ENCODE measurements at regions not wholly inside any gene's neighbourhood (a gene's known extent, or its start where the extent isn't known, plus 50 kb on each side); places are given as distances from the start of the nearest gene placed in this dataset.

DNA sequence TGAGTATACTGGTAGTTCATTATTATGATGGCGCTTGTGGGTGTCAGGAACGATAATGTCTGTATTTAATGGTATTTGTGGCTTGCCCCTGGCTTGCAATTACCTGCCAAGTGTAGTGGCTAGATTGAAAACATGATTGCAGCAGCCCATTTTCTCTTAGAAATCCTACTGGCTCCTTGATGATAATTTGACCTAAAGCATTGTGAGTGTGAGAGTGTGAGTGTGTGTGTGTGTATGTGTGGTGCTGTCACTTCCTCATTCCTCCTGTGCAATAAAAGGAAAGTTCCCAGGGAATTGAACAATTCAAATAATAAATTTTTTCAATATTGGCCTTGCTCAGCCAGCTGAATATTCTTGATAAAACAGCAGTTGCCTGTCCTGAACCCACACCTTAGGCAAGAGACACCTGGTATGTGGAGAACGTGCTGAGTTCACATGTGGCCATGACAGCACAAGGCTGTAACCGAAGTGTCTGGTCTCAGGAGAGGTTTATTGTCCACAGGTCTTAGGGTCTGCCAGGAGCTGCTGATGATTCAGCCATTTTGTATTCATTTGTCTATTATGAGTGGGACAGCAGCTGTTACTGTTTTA lies 193.3 kb downstream of the CD47 start:
- no peak for DNase-seq (ENCODE audit: low read depth)

DNA sequence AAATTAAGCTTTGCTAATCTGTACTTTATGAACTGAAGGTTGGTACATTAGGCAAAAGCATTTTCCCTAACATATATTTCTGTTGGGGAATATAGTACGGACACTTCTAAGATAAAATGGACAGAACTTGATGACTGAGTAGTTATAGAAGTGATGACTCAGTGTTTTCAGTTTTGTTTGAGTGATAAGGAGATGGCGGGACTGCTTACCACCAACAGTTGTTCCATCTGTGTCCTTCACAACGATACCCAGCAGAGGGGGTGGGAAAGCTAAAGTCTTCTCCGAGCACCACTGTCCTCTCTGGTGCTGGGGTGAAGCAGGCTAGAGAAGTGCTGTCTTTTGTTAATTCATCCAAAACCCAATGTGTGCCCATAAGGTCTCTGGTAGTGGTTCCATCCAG lies 195.8 kb downstream of the CD47 start:
- DNase-seq (ENCODE audit: low read depth): no peak

DNA sequence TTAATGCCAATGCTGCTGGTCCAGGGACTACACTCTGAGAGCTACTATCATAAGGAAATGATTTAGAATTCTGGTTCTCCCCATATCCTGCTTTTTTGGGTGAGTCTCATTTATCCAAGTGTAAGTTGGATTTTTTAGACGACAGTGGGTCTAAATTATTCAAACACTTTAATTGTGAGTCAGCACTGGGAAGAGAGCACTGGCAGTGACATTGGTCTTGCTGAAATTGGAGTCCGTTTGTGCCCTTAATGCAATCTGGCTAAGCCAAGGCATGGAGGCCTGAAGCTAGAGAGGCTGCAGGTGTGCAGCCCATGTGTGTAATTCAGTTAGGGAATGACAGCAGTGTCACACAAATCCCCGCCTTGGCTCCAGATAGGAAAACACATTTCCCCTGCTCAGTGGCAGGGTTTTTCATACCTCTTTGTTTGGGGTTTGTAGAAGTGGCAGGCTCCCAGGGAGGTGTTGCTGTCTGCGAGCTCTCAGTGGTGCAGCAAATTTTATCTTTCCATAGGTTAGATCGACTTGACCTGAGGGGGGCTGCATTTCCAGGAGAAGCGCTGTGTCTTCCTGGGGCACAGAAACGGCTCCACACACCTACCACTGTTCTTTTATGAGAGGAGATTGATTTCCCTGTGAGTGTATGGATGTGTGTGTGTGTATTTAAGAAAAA lies 197.7 kb downstream of the CD47 start:
- no peak for DNase-seq (ENCODE audit: low read depth)

DNA sequence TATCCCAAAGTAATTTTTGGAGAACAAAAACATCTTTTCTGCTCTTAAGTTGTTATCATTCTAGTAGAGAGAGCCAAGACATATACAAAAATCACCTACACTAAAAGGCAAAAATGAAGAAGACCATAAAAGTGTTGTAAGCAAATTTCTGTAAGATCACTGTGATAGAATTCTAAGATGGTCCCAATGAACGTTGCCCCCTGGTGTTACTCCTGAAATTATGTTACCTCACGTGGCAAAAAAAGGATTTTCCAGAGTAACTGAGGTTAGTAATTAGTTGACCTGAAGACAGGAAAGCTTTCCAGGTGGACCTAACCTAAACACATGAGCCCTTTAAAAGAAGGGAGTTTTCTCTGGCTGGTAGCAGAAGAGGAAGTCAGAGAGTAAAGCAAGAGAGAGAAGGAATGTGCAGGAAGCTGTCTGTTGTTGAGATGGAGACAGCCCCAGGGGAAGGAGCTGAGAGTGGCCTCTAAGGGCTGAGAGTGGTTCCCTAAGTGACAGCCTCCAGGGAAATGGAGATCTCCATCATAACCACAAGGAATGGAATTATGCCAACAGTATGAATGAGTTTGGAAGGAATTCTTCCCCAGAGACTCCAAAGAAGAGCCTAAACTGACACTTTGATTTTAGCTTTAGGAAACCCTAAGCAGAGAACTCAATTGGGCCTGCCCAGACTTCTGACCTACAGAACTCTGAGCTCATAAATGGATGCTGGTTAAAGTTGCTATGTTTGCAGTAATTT lies 205.9 kb downstream of the CD47 start:
- no peak for DNase-seq (ENCODE audit: low read depth)

DNA sequence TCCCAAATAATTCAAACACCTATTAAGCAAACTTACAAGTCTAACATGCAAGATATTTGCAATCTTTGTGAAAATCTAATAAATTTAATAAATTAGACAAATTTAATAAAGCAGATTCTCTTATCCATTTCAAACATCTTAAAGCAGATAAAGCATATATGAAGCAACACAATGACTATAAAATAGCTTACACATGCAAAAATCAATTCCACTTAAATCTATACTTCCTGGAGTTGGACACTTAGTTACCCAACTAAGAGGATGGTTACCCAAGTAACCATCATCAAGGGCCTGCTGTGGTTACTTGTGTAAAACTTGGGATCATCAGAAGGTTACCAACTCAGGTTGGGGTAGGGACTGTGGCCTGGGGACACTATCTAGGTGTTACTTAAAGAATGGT lies 206.8 kb downstream of the CD47 start:
- no peak for DNase-seq (ENCODE audit: low read depth)

DNA sequence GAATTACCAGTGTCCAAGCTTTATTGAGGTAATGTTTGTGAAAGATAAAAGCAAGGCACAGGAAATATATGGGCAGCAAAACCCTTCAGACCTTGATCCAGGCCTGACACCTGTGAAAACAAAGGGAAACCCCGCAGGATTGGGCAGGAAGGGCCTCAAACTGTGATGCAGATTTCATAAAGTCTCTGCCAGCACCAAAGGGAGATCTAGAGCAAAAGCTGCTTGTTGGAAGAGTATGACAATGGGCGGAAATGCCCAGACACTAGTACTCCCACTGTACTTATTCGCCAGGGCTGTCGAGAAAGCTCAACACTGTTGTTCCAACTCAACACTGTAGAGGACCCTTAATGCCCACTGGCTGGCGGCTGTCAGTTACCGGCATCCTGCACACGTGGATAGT lies 207.9 kb downstream of the CD47 start:
- DNase-seq (ENCODE audit: low read depth): no peak

DNA sequence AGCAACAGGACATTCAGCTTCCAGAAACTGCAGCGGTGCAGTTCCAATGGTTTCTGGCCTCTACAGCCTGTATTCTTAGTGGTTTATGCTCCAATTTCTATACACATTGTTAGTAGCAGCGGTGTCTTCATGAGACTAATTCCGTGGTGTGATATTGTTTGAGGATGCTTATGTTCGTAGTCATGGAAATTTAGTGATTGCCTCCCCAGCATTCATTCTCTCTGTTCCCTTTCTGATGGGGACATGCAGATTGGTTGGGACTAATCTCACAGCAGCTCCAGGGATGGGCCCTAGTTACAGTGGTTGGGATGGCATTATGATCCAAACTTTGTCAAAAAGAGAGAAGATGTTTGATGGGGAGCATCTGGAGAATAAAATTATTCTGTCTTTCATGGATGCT lies 208.6 kb downstream of the CD47 start:
- DNase-seq (ENCODE audit: low read depth): no peak

DNA sequence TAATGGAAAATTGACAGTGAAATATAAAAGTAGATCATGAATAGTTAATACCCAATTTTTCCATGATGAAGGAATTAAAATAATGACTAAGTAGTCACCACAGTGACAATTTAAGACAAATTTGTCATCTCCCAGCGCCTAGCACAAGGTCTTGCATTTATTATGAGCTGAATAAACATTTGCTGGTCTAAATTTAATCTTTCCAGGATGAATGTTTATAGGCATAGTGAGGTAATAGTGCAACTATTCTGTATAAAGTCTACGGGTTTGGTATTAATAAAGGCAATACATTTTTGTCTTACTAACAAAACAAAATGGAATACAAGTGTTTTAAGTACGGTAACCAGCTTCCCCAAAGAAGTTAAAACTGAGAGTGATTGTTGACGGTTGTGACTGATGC lies 209.3 kb downstream of the CD47 start:
- DNase-seq (ENCODE audit: low read depth): no peak

DNA sequence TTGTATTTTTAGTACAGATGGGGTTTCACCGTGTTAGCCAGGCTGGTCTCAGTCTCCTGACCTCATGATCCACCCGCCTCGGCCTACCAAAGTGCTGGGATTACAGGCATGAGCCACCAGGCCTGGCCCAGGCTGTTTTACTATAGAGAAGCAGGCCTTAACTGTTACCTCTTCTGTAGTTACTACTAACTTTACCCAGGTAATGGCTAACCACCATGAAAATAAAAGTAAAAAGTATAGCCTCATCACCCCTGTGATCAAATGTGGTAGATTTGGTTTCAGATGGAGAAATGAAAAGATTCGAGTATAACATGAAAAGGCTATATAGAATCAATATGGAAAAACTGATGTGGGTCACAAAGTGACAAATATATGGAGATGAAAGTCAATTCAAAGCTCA lies 210.1 kb downstream of the CD47 start:
- DNase-seq (ENCODE audit: low read depth): no peak

DNA sequence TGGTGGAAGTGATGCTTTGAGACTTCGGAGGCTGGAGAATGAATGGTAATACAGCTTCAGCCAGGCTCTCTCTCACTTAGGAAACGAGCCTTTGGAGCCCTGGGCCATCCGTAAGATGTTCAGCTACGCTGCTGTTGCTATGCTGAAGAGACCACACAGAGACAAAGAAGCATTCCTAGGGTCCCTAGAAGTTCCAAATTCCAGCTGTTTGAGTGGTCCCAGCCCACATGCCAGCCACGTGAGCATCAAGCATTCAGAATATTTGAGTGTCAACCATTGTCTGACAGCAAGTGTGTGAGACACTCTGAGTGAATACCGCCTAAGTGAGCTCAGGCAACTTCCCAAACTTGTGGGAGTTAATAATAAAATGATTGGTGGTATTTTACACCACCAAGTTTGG lies 212.9 kb downstream of the CD47 start:
- DNase-seq (ENCODE audit: low read depth): no peak

DNA sequence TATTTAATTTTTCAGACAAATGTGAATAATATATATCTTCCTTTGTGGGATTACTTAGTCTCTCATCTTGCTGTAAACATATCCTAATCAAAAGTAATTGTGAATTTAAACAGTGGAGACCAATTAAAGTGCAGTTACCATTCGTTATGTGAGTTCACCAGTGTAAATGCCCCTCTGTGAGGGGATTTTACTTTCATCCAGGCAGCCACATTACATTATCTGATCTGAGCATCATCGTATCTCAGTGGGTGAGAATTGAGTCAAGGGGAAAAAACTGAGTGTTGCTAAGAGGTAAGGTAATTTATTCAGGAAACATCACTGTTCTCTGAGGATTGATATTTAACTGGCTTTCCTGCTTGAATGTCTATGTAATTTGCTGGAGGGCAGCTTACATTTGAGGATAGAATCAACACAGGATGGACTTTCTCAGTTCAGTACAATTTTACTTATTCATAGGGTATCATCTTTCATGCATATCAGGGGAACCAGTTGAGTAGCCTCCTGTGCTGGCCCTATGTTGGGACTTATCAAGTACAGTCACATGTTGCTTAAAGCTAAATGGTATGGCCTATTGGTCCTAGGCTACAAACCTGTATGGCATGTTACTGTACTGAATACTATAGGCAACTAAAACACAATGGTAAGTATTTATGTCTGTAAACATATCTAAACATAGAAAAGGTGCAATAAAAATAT lies 219.7 kb downstream of the CD47 start:
- DNase-seq (ENCODE audit: low read depth): no peak

DNA sequence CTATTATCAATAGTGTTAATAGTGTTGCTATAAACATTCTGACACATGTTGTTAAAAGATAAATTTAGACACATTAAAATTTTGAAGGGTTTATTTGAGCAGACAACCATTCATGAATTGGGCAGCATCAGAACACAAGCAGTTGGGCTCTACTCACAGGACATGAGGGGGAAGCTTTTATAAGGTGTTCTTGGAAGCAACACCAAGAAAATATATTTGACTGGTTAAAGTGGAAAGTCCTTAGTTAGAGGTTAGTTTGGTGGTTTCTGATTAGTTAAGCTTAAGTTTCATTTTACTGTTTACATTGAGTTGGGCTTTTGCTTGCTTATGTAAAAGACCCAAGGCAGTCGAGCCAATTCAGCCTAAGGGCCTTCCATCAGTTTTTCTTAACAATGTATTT lies 220.7 kb downstream of the CD47 start:
- no peak for DNase-seq (ENCODE audit: low read depth)

DNA sequence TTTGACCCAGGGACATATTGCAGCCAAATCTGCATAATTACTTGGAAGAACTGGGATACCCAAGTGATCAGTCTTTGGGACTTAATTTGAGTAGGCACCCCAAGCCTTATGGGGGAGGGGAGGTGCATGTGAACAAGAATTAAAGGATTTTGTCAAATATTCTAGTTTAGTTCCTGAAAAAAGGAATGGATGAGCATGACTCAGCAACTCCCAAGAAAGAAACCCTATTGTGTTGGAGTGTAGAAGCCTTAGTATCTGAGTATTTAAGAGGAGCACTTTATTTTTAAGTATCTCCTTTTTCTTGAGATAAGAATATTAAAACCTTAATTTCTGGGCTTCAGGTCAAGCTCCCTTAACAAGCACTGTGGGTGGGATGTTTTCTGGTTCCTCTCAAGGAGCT lies 222.4 kb downstream of the CD47 start:
- DNase-seq (ENCODE audit: low read depth): no peak

DNA sequence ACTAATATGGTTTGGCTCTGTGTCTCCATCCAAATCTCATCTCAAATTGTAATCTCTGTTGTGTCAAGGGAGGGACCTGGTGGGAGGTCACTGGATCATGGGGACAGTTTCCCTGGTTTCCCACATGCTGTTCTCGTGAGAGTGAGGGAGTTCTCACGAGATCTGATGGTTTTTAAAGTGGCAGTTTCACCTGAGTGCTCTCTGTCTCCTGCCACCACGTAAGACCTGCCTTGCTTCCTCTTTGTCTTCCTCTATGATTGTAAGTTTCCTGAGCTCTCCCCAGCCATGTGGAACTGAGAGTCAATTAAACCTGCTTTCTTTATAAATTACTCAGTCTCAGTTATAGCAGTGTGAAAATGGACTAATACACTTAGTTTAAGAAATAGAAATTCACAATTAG lies 228.9 kb downstream of the CD47 start:
- DNase-seq (ENCODE audit: low read depth): no peak

DNA sequence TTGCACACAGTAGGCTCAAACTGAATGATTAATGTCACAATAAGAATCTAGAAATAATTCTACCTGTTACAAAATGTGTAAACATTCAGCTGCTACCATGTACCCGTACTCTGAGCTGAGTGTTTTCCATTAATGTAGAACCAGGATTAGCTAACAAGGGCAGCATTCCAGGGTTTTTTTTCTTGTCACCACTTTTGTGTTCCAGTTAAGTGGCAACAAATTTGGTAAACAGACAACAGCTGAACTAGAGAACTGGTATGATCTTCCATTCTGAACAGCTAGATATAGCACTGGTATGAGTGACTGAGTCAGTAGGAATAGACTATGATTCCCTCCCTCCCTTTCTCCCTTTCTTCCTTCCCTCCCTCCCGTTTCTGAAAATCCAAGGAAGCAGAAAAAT lies 229.4 kb downstream of the CD47 start:
- DNase-seq (ENCODE audit: low read depth): no peak

Measured in activated gamma-delta T cell treated with anti-CD3 and anti-CD28 coated beads, Interleukin-2, amount 50 U/mL, for 16 hours (primary cell).